Common myeloid progenitor, CD34-positive (primary cell): ENCODE measurements at regions not wholly inside any gene's neighbourhood (a gene's known extent, or its start where the extent isn't known, plus 50 kb on each side); places are given as distances from the start of the nearest gene placed in this dataset.
"Not testable (repeated sequence)": the region's sequence is repeated elsewhere in the genome, so short reads cannot be mapped to it uniquely, and the experiment has no call there.

Experiments used
- CTCF ChIA-PET: fragments of 350-600 bp; sonication (Branson Sonifier 250); formaldehyde crosslinking; loops from one replicate; lab custom pipeline; 2021; ENCODE audit warnings: antibody characterized with exemption; lab: Charles Lee
- POLR2A ChIA-PET: fragments of 350-600 bp; sonication (Branson Sonifier 250); formaldehyde crosslinking; loops from one replicate; lab custom pipeline; 2021; ENCODE audit warnings: antibody characterized with exemption; lab: Charles Lee
- DNase-seq, 3 donors: peaks; one replicate each; pipeline versions ENCODE4 v3.0.0 to v3.0.0-alpha.2; 2013
- H3K27ac ChIP-seq, 2 experiments: 1 replicate in 1 of 2; 2 replicates in 1 of 2; pipeline ENCODE4 v1.7.0; 2013; ENCODE audit warnings: inconsistent platforms in 2 of 2, low read length in 2 of 2, mild to moderate bottlenecking in 2 of 2, low read depth in 1 of 2, moderate library complexity in 1 of 2; ENCODE audit not compliant: severe bottlenecking in 2 of 2, insufficient read depth in 1 of 2, poor library complexity in 1 of 2
- H3K27me3 ChIP-seq, 5 experiments: replicated peaks in 2 of 5; 1 replicate in 3 of 5; 2 replicates in 2 of 5; pipeline versions ENCODE4 v1.6.1 to v1.7.0; 2013; ENCODE audit warnings: low read length in 4 of 5, mild to moderate bottlenecking in 2 of 5, moderate library complexity in 2 of 5, inconsistent platforms in 1 of 5; ENCODE audit not compliant: insufficient read depth in 5 of 5, control insufficient read depth in 4 of 5
- H3K36me3 ChIP-seq, 4 experiments: 1 replicate in 2 of 4; 2 replicates in 2 of 4; pipeline versions ENCODE4 v1.6.1 to v1.7.0; 2013; ENCODE audit warnings: low read length in 3 of 4, control low read depth in 1 of 4, mild to moderate bottlenecking in 1 of 4; ENCODE audit not compliant: control insufficient read depth in 4 of 4, insufficient read depth in 4 of 4
- H3K4me1 ChIP-seq, 4 experiments: 1 replicate in 3 of 4; 2 replicates in 1 of 4; pipeline versions ENCODE4 v1.6.1 to v1.7.1; 2013; ENCODE audit warnings: low read length in 3 of 4, mild to moderate bottlenecking in 3 of 4, control low read depth in 1 of 4, inconsistent platforms in 1 of 4, moderate library complexity in 1 of 4; ENCODE audit not compliant: control insufficient read depth in 4 of 4, insufficient read depth in 4 of 4; ENCODE audit errors: control extremely low read depth in 1 of 4
- H3K4me3 ChIP-seq, 7 experiments: 1 replicate in 4 of 7; 2 replicates in 3 of 7; pipeline versions ENCODE4 v1.5.1 to v1.7.0; 2013; ENCODE audit warnings: mild to moderate bottlenecking in 7 of 7, low read length in 6 of 7, moderate library complexity in 6 of 7, inconsistent platforms in 2 of 7, low read depth in 2 of 7, control low read depth in 1 of 7; ENCODE audit not compliant: insufficient read depth in 4 of 7, control insufficient read depth in 1 of 7; ENCODE audit errors: extremely low read depth in 1 of 7
- H3K9me3 ChIP-seq, 5 experiments: 1 replicate in 4 of 5; 2 replicates in 1 of 5; pipeline versions ENCODE4 v1.6.1 to v1.7.1; 2013; ENCODE audit warnings: low read length in 4 of 5, mild to moderate bottlenecking in 2 of 5, inconsistent platforms in 1 of 5, low read depth in 1 of 5, moderate library complexity in 1 of 5; ENCODE audit not compliant: control insufficient read depth in 4 of 5, insufficient read depth in 2 of 5; ENCODE audit errors: control extremely low read depth in 1 of 5
- WGBS: methylation state at CpG from one replicate; pipeline ENCODE4 v1.1.5; 2013; ENCODE audit not compliant: insufficient coverage; 5-methylcytosine and 5-hydroxymethylcytosine counted together

GRCh38 chrX:35590210-35590609, 207.9 kb upstream of the MAGEB16 start:
- no peak overlapping the region for H3K4me3 ChIP-seq
- CTCF ChIA-PET = no interaction called here
- POLR2A ChIA-PET = no interaction called here
- H3K27me3 ChIP-seq = peaks cover 0 to 2% (median 0%) of the 10 kb centered on the region in 5 experiments
- no peaks in the 10 kb centered on the region for H3K4me1 ChIP-seq
- no peak for DNase-seq
- H3K9me3 ChIP-seq = no peaks in the 10 kb centered on the region
- no peak overlapping the region for H3K27ac ChIP-seq
- H3K36me3 ChIP-seq = no peaks in the 10 kb centered on the region

DNA sequence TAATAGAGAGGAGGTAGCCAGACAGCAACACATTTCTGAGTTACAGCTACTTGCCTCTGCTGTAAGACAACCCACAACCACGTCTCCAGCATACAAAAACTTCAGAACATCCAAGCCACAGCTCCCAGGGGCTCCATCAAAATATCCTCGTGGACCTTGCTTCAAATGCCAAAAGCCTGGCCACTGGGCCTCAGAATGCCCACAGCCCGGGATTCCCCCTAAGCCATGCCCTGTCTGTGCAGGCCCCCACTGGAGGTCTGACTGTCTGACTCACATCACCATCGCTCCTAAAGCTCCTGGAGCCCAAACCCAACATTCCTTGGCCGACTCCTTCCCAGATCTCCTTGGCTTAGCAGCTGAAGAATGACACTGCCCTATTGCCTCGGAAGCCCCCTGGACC, 186.6 kb upstream of the MAGEB16 start:
- H3K4me1 ChIP-seq, H3K27me3 ChIP-seq, H3K4me3 ChIP-seq, H3K36me3 ChIP-seq, CTCF ChIA-PET, DNase-seq, H3K27ac ChIP-seq, H3K9me3 ChIP-seq, POLR2A ChIA-PET: not testable (repeated sequence)
- 69% methylated on average over 6 of the region's 6 CpGs for WGBS

GRCh38 chrX:35617836-35618235, 180.3 kb upstream of the MAGEB16 start:
- ChIA-PET CTCF (no interaction called here), POLR2A (no interaction called here)
- no CpG with 5 or more reads among the region's 2 CpGs for WGBS
- H3K27me3 ChIP-seq = no peaks in the 10 kb centered on the region
- H3K9me3 ChIP-seq = peaks cover 0 to 7% (median 0%) of the 10 kb centered on the region in 5 experiments
- H3K4me3 ChIP-seq = no peak overlapping the region
- H3K27ac ChIP-seq = no peak overlapping the region
- DNase-seq = no peak
- no peaks in the 10 kb centered on the region for H3K4me1 ChIP-seq
- no peaks in the 10 kb centered on the region for H3K36me3 ChIP-seq

DNA sequence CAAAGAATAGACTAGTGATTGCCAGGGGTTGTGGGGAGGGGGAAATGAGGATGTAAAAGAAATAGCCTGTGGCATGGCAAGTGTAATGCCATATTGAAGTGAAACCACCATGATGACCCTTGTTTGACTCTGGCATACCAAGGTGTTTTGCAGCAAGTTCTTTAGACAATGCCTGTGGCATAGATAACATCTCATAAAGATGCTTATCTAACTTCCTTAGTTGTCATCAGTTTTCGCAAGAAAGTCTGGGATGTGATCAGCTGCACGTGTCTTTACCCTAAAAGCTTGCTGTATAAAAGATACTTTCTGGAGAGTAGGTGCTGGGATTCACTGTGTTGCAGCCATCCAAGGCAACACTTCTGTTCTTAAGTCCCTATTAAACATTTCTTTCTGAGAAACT, 176.1 kb upstream of the MAGEB16 start:
- CTCF ChIA-PET = no interaction called here
- H3K27me3 ChIP-seq = no peaks in the 10 kb centered on the region
- H3K4me3 ChIP-seq = no peak overlapping the region
- no peaks in the 10 kb centered on the region for H3K4me1 ChIP-seq
- no peak overlapping the region for H3K27ac ChIP-seq
- no peaks in the 10 kb centered on the region for H3K36me3 ChIP-seq
- peaks cover 0 to 7% (median 0%) of the 10 kb centered on the region in 5 experiments for H3K9me3 ChIP-seq
- POLR2A ChIA-PET = no interaction called here
- no peak for DNase-seq
- no CpG with 5 or more reads among the region's 2 CpGs for WGBS

- DNase-seq = no peak
- Histone ChIP-seq H3K9me3 (peaks cover 0 to 7% (median 0%) of the 10 kb centered on the region in 5 experiments), H3K27ac (no peak overlapping the region), H3K27me3 (no peaks in the 10 kb centered on the region), H3K4me3 (no peak overlapping the region), H3K4me1 (no peaks in the 10 kb centered on the region), H3K36me3 (no peaks in the 10 kb centered on the region)
- WGBS = 88% methylated on average over 5 of the region's 5 CpGs
- ChIA-PET CTCF (no interaction called here), POLR2A (no interaction called here)
These were observed 175.5 kb upstream of the MAGEB16 start for GRCh38 chrX:35622601-35623000.

DNA sequence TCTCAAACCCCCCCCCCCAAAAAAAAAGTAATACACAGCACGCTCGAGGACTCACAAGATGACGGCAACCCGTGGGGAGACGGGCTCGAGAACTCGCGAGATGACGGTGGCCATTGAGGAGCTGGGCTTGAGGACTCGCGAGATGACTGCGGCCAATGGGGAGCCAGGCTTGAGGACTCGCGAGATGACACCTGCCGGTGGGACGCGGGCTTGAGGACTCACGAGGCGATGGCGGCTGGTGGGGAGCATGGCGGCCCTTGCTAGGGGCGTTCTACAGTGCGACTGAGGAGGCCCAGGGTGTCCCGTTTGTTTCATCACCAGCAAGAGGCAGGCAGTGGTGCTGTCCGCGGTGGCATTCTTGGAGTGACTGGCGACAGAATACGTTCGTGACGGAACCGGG, 172.4 kb upstream of the MAGEB16 start:
- ChIA-PET POLR2A (no interaction called here), CTCF (no interaction called here)
- no peaks in the 10 kb centered on the region for H3K27me3 ChIP-seq
- DNase-seq = no peak
- no peak overlapping the region for H3K4me3 ChIP-seq
- H3K36me3 ChIP-seq = no peaks in the 10 kb centered on the region
- peaks cover 0 to 10% (median 0%) of the 10 kb centered on the region in 5 experiments for H3K9me3 ChIP-seq
- 94% methylated on average over 28 of the region's 31 CpGs for WGBS
- no peaks in the 10 kb centered on the region for H3K4me1 ChIP-seq
- H3K27ac ChIP-seq = no peak overlapping the region

DNA sequence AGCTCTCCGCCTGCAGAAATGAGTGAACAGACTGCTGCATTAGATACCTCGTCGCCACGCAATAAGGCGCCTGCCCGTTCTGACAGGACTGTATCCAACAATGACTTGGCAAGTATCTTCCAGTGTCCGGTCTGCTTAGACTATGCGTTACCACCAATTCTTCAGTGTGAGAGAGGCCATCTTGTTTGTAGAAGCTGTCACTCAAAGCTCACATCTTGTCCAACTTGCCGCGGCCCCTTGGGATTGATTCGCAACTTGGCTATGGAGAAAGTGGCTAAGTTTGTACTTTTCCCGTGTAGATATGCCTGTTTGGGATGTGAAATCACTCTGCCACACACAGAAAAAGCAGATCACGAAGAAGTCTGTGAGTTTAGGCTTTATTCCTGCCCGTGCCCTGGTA, 172.0 kb upstream of the MAGEB16 start:
- Histone ChIP-seq H3K27ac (no peak overlapping the region), H3K4me1 (no peaks in the 10 kb centered on the region), H3K36me3 (no peaks in the 10 kb centered on the region), H3K27me3 (no peaks in the 10 kb centered on the region), H3K9me3 (peaks cover 0 to 10% (median 0%) of the 10 kb centered on the region in 5 experiments), H3K4me3 (no peak overlapping the region)
- WGBS = 94% methylated on average over 14 of the region's 14 CpGs
- ChIA-PET CTCF (no interaction called here), POLR2A (no interaction called here)
- DNase-seq = no peak
